ENCODE measurements at regions not wholly inside any gene's neighbourhood (a gene's known extent, or its start where the extent isn't known, plus 50 kb on each side); places are given as distances from the start of the nearest gene placed in this dataset.

DNA sequence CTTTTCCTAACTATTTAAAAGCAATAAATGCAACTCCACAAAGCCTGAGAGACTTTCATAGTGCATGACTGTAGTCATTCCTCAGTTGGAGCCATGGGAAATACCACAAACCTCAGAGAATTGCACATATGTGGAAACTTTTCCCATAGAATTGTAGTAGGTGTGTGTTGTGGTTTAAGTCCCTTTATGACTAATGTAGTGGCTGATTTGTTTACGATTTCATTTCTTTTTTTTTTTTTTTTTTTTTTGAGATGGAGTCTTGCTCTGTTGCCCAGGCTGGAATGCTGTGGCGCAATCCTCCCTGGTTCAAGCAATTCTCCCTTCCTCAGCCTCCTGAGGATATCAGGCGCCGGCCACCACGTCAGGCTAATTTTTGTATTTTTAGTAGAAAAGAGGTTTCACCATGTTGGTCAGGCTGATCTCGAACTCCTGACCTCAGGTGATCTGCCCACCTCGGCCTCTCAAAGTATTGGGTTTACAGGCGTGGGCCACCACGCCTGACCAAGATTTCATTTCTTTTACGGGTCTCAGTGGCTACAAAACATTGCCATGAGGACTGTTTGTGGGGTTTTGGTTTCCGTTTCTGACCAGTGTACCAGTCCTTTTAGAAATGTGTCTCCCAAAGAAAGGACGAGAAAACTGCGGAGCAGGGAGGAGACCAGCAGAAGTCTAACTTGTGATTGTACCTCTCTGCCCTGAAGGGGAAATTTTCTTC lies 212.1 kb upstream of the MARCKS start:
- no peak for DNase-seq (ENCODE audit: low spot score)

DNA sequence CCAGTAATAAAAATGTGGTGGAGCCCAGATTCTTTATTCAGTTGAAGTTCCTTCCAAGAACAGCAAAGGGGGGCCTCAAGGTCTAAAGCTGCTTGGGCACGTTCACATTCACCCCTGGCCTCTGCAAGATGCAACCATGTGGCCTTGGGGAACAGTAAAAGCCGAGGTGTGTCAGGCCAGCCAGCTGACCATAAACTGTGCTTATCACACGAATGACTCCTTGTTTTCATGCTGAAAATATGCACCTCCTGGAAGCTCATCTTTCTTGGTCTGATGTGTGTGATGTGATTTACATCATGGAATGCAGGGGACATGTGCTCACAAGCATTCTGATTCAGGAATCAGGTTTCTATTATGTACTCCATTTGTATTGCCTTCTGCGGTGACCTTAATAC lies 211.6 kb upstream of the MARCKS start:
- no peak for DNase-seq (ENCODE audit: low spot score)

DNA sequence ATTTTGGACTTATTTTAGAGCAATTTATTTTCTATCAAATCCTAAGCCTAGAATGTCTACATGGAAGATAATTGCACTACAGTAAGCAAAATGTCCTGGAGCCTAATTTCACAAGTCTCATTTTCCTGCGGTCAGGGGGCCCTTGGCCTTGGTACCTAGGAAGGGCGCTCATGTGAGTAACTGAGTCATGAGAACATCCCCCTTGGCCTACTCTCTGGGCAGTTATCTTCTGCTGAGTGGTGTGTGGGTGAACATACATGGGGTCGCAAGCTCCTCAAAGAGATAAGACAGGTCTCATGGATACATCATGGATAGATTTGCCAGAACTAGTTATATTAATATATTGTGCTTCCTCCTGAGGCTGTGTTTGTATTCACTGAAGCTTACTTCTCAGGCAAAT lies 211.2 kb upstream of the MARCKS start:
- DNase-seq (ENCODE audit: low spot score) = no peak

- no peak for DNase-seq (ENCODE audit: low spot score)
Observed at GRCh38 chr6:113646701-113647100, 210.4 kb upstream of the MARCKS start.

- no peak for DNase-seq (ENCODE audit: low spot score)
Observed at GRCh38 chr6:113647143-113647889, 209.8 kb upstream of the MARCKS start.

GRCh38 chr6:113648698-113649097 lies 208.4 kb upstream of the MARCKS start:
- no peak for DNase-seq (ENCODE audit: low spot score)

DNA sequence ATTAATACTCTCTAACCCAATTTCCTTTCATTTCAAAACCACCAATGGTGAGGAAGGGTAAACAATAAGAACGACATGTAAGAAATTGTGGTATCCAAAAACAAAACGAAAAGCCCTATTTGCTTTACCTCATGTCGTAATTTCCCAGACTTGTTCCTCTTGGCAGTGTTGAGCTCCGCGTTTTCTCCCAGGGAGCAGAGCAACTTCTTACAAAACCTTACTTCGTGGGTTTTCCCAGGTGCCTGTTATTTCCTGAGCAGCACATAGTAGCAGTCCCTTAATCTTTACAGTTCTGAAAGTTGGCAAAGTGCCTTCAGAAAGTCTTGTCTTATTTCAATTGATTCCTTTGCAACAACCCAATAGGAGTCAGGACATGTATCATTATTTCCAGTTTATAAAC lies 207.9 kb upstream of the MARCKS start:
- no peak for DNase-seq (ENCODE audit: low spot score)

DNA sequence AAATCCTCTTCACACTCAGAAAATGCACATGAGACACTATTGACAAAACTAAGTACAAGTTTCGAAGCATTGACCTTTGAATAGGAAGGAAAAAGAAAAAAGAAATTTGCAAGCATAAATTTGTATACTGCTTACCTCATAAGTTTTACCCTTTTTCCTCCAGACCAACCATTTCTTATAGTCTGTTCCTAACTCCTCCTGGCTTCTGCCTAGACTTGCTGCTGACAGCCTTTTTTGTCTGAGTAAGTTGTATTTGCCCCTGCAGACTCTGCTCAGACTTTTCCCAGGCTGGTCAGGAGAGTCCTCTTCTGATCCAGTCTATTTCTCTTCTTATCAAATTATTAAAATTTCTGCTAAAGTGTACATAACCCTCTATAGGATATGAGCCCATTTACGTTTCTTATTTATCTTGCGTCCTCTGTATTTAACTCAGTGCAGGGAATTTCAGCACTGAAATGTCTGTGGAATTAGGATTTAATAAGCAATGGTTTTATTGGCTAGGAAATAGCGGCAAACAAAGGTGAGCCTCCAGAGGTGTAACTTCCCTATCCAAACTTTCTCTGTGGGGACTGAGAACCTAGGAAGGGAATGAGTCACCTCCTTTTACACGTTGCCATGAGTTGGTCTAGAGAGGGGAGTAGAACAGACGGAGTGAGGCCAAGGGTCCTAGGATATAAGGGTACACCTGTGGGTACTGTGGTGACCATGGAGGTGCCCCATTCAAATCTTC lies 207.1 kb upstream of the MARCKS start:
- no peak for DNase-seq (ENCODE audit: low spot score)

- DNase-seq (ENCODE audit: low spot score) = no peak
Observed at GRCh38 chr6:113650610-113650979, 206.6 kb upstream of the MARCKS start.

- DNase-seq (ENCODE audit: low spot score) = no peak
Observed at GRCh38 chr6:113651120-113651519, 206.0 kb upstream of the MARCKS start.

- no peak for DNase-seq (ENCODE audit: low spot score)
Observed at GRCh38 chr6:113651920-113652319, 205.2 kb upstream of the MARCKS start.

DNA sequence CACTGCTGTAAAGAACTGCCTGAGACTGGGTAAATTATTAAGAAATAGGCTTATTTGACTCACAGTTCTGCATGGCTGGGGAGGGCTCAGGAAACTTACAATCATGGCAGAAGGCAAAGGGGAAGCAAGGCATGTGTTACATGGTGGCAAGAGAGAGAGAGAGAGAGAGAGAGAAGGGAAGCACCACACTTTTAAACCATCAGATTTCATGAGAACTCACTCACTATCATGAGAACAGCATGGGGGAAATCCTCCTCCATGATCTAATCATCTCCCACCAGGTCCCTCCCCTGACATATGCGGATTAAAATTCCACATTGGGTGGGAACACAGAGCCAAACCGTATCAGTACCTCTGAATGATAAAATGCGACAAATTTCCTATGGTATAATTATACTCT lies 203.9 kb upstream of the MARCKS start:
- DNase-seq (ENCODE audit: low spot score) = no peak

DNA sequence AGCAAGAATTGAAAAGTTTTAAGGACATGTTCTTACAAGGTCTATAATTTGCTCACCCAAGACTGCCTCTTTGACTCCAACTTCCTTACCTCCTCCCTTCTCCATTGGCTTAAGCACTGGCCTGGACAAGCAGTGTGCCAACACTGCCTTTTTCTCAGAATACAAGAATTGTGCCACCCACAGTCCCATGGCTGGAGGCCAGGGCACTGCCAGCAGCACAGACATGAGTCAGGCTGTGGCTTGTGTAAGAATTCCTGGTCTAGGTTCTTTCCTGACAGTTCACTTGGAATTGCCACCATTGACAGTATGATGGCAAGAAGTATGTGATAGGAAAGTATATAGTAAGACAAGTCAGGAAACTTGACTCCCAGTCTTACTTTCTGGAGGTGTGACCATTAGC lies 202.7 kb upstream of the MARCKS start:
- DNase-seq (ENCODE audit: low spot score) = no peak

DNA sequence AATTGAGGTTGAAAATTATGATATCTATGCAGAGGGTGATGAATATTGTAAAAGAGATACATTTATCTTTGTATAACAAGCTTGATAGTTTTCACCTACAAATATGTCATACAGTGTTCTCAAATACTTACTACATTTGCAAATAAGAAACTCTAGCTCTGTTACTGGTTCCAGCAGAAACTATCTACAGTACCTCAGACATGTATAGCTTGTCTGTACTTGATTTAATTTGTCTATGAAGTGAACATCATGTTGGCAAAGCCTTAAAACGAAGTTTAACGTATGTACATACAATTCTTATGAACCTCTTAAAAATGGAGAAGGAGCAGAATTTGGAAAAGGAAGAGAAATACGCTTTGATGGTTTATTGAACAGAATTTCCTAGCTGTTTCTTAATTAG lies 201.4 kb upstream of the MARCKS start:
- DNase-seq (ENCODE audit: low spot score) = no peak

- no peak for DNase-seq (ENCODE audit: low spot score)
Observed at GRCh38 chr6:113659762-113660404, 197.3 kb upstream of the MARCKS start.

- no peak for DNase-seq (ENCODE audit: low spot score)
Observed at GRCh38 chr6:113660819-113661218, 196.3 kb upstream of the MARCKS start.

DNA sequence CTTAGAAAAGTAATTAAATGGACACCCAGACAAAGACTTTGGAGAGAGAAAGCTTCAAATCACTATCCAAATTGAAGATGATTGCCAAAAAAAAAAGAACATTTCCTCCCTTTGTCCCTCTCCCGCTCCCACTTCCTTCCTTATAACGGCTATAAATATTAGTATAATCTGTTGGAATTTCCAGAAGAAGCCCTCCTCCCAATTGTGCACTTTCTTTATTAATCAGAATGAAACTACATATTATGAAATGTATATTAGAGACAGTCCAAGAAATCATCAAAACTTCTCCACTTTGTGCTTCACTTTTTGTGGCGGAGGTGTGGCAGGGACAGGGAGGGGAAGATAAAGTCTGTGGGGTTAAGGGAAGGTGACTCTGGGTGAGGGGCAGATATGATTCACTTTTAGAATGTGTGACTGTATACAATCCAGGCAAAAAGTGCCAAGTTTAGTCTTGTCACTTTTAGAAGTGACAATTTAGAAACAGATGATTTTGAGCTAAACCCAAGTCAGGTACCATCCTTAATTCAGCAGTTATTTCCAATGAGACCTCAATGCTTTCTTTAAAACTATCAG lies 195.0 kb upstream of the MARCKS start:
- no peak for DNase-seq (ENCODE audit: low spot score)

GRCh38 chr6:113662688-113663333 lies 194.3 kb upstream of the MARCKS start:
- no peak for DNase-seq (ENCODE audit: low spot score)

- DNase-seq (ENCODE audit: low spot score) = no peak
Observed at GRCh38 chr6:113664909-113665308, 192.2 kb upstream of the MARCKS start.

- DNase-seq (ENCODE audit: low spot score) = no peak
Observed at GRCh38 chr6:113668641-113669408, 188.3 kb upstream of the MARCKS start.

DNA sequence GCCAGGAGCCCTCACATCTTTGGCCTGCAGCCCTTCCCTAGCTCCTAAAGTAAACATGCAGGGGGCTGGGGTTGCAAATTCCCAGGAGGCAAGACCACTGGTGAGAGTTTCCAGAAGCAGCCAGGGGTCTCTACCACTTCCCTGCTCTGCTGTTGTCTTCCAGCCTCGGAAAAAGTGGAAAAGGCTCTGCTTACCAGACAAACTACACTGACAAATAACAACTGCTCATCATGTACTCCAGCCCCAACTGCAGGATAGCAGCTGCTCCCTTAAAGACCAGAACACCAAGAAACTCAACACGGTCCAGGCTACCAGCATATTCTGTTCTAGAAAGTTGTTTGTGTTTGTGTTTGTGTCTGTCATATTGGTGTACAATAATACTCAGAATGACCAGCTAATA lies 187.5 kb upstream of the MARCKS start:
- no peak for DNase-seq (ENCODE audit: low spot score)
